ENCODE measurements at regions not wholly inside any gene's neighbourhood (a gene's known extent, or its start where the extent isn't known, plus 50 kb on each side); places are given as distances from the start of the nearest gene placed in this dataset.

- H3K79me2 ChIP-seq (ENCODE audit: low read length) = no peaks in the 10 kb centered on the region
- no peak overlapping the region for H3K4me3 ChIP-seq (ENCODE audit: low read length)
- no peak overlapping the region for H3K9ac ChIP-seq (ENCODE audit: low read length)
- no peak for DNase-seq
- no peaks in the 10 kb centered on the region for H3K9me2 ChIP-seq (replicated peaks; ENCODE audit: insufficient read depth, low read length)
- no peaks in the 10 kb centered on the region for H3K27me3 ChIP-seq (ENCODE audit: low read length)
- no peaks in the 10 kb centered on the region for H3K9me3 ChIP-seq (ENCODE audit: low read length)
- no peaks in the 10 kb centered on the region for H3K36me3 ChIP-seq (ENCODE audit: insufficient read depth, low read length)
- H4K20me1 ChIP-seq (ENCODE audit: insufficient read depth, low read depth, low read length) = no peaks in the 10 kb centered on the region
- no peaks in the 10 kb centered on the region for H3K4me1 ChIP-seq (ENCODE audit: low read length)
- H2AFZ ChIP-seq (ENCODE audit: low read length) = no peak overlapping the region
- H3K4me2 ChIP-seq (ENCODE audit: low read depth, low read length, poor library complexity, severe bottlenecking) = no peak overlapping the region
- H3K27ac ChIP-seq (ENCODE audit: low read length) = no peak overlapping the region
Measured at GRCh38 chr13:90956031-90956430, 391.5 kb upstream of the MIR17HG start.

- Histone ChIP-seq H3K27me3 (ENCODE audit: low read length) (no peaks in the 10 kb centered on the region), H3K4me1 (ENCODE audit: low read length) (no peaks in the 10 kb centered on the region), H3K36me3 (ENCODE audit: insufficient read depth, low read length) (no peaks in the 10 kb centered on the region), H3K9me3 (ENCODE audit: low read length) (no peaks in the 10 kb centered on the region), H3K9me2 (replicated peaks; ENCODE audit: insufficient read depth, low read length) (no peaks in the 10 kb centered on the region), H3K4me3 (ENCODE audit: low read length) (no peak overlapping the region), H3K4me2 (ENCODE audit: low read depth, low read length, poor library complexity, severe bottlenecking) (no peak overlapping the region), H3K27ac (ENCODE audit: low read length) (no peak overlapping the region), H3K79me2 (ENCODE audit: low read length) (no peaks in the 10 kb centered on the region), H3K9ac (ENCODE audit: low read length) (no peak overlapping the region), H4K20me1 (ENCODE audit: insufficient read depth, low read depth, low read length) (no peaks in the 10 kb centered on the region), H2AFZ (ENCODE audit: low read length) (no peak overlapping the region)
- no peak for DNase-seq
Measured at GRCh38 chr13:90958866-90959265, 388.6 kb upstream of the MIR17HG start.

GRCh38 chr13:90968166-90968904 is 379.2 kb upstream of the MIR17HG start:
- H3K27me3 ChIP-seq (ENCODE audit: low read length) = no peaks in the 10 kb centered on the region
- no peaks in the 10 kb centered on the region for H3K4me1 ChIP-seq (ENCODE audit: low read length)
- H3K9me3 ChIP-seq (ENCODE audit: low read length) = no peaks in the 10 kb centered on the region
- H3K36me3 ChIP-seq (ENCODE audit: insufficient read depth, low read length) = no peaks in the 10 kb centered on the region
- peak; percentile 69 for DNase-seq
- no peak overlapping the region for H3K4me3 ChIP-seq (ENCODE audit: low read length)
- H3K79me2 ChIP-seq (ENCODE audit: low read length) = no peaks in the 10 kb centered on the region
- no peaks in the 10 kb centered on the region for H4K20me1 ChIP-seq (ENCODE audit: insufficient read depth, low read depth, low read length)
- H3K9me2 ChIP-seq (replicated peaks; ENCODE audit: insufficient read depth, low read length) = no peaks in the 10 kb centered on the region
- H3K27ac ChIP-seq (ENCODE audit: low read length) = no peak overlapping the region
- H3K4me2 ChIP-seq (ENCODE audit: low read depth, low read length, poor library complexity, severe bottlenecking) = no peak overlapping the region
- no peak overlapping the region for H2AFZ ChIP-seq (ENCODE audit: low read length)
- no peak overlapping the region for H3K9ac ChIP-seq (ENCODE audit: low read length)

- no peaks in the 10 kb centered on the region for H3K4me1 ChIP-seq (ENCODE audit: low read length)
- no peak overlapping the region for H3K4me3 ChIP-seq (ENCODE audit: low read length)
- H4K20me1 ChIP-seq (ENCODE audit: insufficient read depth, low read depth, low read length) = no peaks in the 10 kb centered on the region
- no peak overlapping the region for H3K4me2 ChIP-seq (ENCODE audit: low read depth, low read length, poor library complexity, severe bottlenecking)
- no peaks in the 10 kb centered on the region for H3K79me2 ChIP-seq (ENCODE audit: low read length)
- no peaks in the 10 kb centered on the region for H3K9me2 ChIP-seq (replicated peaks; ENCODE audit: insufficient read depth, low read length)
- no peak for DNase-seq
- no peak overlapping the region for H3K27ac ChIP-seq (ENCODE audit: low read length)
- H3K9ac ChIP-seq (ENCODE audit: low read length) = no peak overlapping the region
- no peaks in the 10 kb centered on the region for H3K27me3 ChIP-seq (ENCODE audit: low read length)
- no peaks in the 10 kb centered on the region for H3K9me3 ChIP-seq (ENCODE audit: low read length)
- no peak overlapping the region for H2AFZ ChIP-seq (ENCODE audit: low read length)
- H3K36me3 ChIP-seq (ENCODE audit: insufficient read depth, low read length) = no peaks in the 10 kb centered on the region
Measured at GRCh38 chr13:90974249-90974975, 373.1 kb upstream of the MIR17HG start.

GRCh38 chr13:90979059-90979458 is 368.4 kb upstream of the MIR17HG start:
- Histone ChIP-seq H3K4me3 (ENCODE audit: low read length) (no peak overlapping the region), H3K79me2 (ENCODE audit: low read length) (no peaks in the 10 kb centered on the region), H3K27ac (ENCODE audit: low read length) (no peak overlapping the region), H3K9ac (ENCODE audit: low read length) (no peak overlapping the region), H3K9me2 (replicated peaks; ENCODE audit: insufficient read depth, low read length) (no peaks in the 10 kb centered on the region), H3K4me1 (ENCODE audit: low read length) (no peaks in the 10 kb centered on the region), H3K36me3 (ENCODE audit: insufficient read depth, low read length) (no peaks in the 10 kb centered on the region), H3K27me3 (ENCODE audit: low read length) (no peaks in the 10 kb centered on the region), H3K4me2 (ENCODE audit: low read depth, low read length, poor library complexity, severe bottlenecking) (no peak overlapping the region), H3K9me3 (ENCODE audit: low read length) (no peaks in the 10 kb centered on the region), H2AFZ (ENCODE audit: low read length) (no peak overlapping the region), H4K20me1 (ENCODE audit: insufficient read depth, low read depth, low read length) (no peaks in the 10 kb centered on the region)
- no peak for DNase-seq

- Histone ChIP-seq H3K4me3 (ENCODE audit: low read length) (no peak overlapping the region), H3K4me2 (ENCODE audit: low read depth, low read length, poor library complexity, severe bottlenecking) (no peak overlapping the region), H4K20me1 (ENCODE audit: insufficient read depth, low read depth, low read length) (no peaks in the 10 kb centered on the region), H3K9ac (ENCODE audit: low read length) (no peak overlapping the region), H3K9me2 (replicated peaks; ENCODE audit: insufficient read depth, low read length) (no peaks in the 10 kb centered on the region), H2AFZ (ENCODE audit: low read length) (no peak overlapping the region), H3K27me3 (ENCODE audit: low read length) (no peaks in the 10 kb centered on the region), H3K4me1 (ENCODE audit: low read length) (no peaks in the 10 kb centered on the region), H3K79me2 (ENCODE audit: low read length) (no peaks in the 10 kb centered on the region), H3K9me3 (ENCODE audit: low read length) (no peaks in the 10 kb centered on the region), H3K36me3 (ENCODE audit: insufficient read depth, low read length) (no peaks in the 10 kb centered on the region), H3K27ac (ENCODE audit: low read length) (no peak overlapping the region)
- DNase-seq = no peak
Measured at GRCh38 chr13:90984756-90985155, 362.7 kb upstream of the MIR17HG start.

- Histone ChIP-seq H3K36me3 (ENCODE audit: insufficient read depth, low read length) (no peaks in the 10 kb centered on the region), H2AFZ (ENCODE audit: low read length) (no peak overlapping the region), H4K20me1 (ENCODE audit: insufficient read depth, low read depth, low read length) (no peaks in the 10 kb centered on the region), H3K27ac (ENCODE audit: low read length) (no peak overlapping the region), H3K4me1 (ENCODE audit: low read length) (no peaks in the 10 kb centered on the region), H3K4me2 (ENCODE audit: low read depth, low read length, poor library complexity, severe bottlenecking) (no peak overlapping the region), H3K27me3 (ENCODE audit: low read length) (no peaks in the 10 kb centered on the region), H3K9me2 (replicated peaks; ENCODE audit: insufficient read depth, low read length) (no peaks in the 10 kb centered on the region), H3K79me2 (ENCODE audit: low read length) (no peaks in the 10 kb centered on the region), H3K9ac (ENCODE audit: low read length) (no peak overlapping the region), H3K4me3 (ENCODE audit: low read length) (no peak overlapping the region), H3K9me3 (ENCODE audit: low read length) (no peaks in the 10 kb centered on the region)
- DNase-seq = no peak
Measured at GRCh38 chr13:90995001-90995400, 352.5 kb upstream of the MIR17HG start.

GRCh38 chr13:90995614-90996013 is 351.9 kb upstream of the MIR17HG start:
- Histone ChIP-seq H3K27me3 (ENCODE audit: low read length) (no peaks in the 10 kb centered on the region), H3K36me3 (ENCODE audit: insufficient read depth, low read length) (no peaks in the 10 kb centered on the region), H3K27ac (ENCODE audit: low read length) (no peak overlapping the region), H2AFZ (ENCODE audit: low read length) (no peak overlapping the region), H3K9me2 (replicated peaks; ENCODE audit: insufficient read depth, low read length) (no peaks in the 10 kb centered on the region), H3K4me1 (ENCODE audit: low read length) (no peaks in the 10 kb centered on the region), H3K9me3 (ENCODE audit: low read length) (no peaks in the 10 kb centered on the region), H3K4me2 (ENCODE audit: low read depth, low read length, poor library complexity, severe bottlenecking) (no peak overlapping the region), H3K79me2 (ENCODE audit: low read length) (no peaks in the 10 kb centered on the region), H3K4me3 (ENCODE audit: low read length) (no peak overlapping the region), H3K9ac (ENCODE audit: low read length) (no peak overlapping the region), H4K20me1 (ENCODE audit: insufficient read depth, low read depth, low read length) (no peaks in the 10 kb centered on the region)
- DNase-seq = no peak
